ENCODE measurements at regions not wholly inside any gene's neighbourhood (a gene's known extent, or its start where the extent isn't known, plus 50 kb on each side); places are given as distances from the start of the nearest gene placed in this dataset.

DNA sequence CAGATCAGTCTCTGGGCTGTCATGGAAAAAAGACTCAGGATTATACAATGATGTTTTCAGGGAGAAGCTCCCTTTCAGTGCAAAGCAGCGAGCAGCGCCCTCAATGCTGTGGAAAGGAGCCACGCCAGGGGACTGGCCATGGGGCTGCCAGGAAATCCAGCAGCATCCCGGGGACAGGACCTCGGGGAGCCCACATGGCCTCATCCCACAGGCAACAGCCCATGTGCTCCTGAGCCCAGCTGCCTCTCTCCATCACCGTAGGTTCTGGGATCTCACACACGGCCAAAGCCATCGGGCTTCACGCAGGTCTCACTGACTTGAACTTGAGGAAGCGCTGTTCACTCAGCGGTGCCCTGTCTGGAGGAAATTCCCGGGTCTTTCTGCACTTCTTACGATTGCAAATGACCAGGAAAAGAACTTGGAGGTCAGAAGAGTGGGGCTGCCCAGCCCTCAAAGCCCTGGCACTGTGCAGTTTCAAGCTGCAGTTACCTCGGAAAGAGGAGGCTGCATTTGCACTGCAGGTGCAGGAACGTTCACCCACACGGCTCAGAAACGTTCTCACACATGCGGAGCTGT, 125.9 kb upstream of the THBS2 start:
- Histone ChIP-seq H3K4me3 (no peak overlapping the region), H3K27ac (no peak overlapping the region), H3K27me3 (no peaks in the 10 kb centered on the region), H3K9me3 (peaks cover 0 to 6% (median 0%) of the 10 kb centered on the region in 3 donors), H3K4me1 (no peaks in the 10 kb centered on the region), H3K36me3 (no peaks in the 10 kb centered on the region)
- no CpG with 5 or more reads among the region's 18 CpGs for WGBS, 2 donors (ENCODE audit: low coverage in 1 of 2)
- ATAC-seq = no peak
- TF ChIP-seq POLR2A (IDR thresholded peaks at IDR 0.05) (no peak), POLR2AphosphoS5 (IDR thresholded peaks at IDR 0.05) (no peak), EP300 (IDR thresholded peaks at IDR 0.05) (no peak)
- TF ChIP-seq, protein P1, sequence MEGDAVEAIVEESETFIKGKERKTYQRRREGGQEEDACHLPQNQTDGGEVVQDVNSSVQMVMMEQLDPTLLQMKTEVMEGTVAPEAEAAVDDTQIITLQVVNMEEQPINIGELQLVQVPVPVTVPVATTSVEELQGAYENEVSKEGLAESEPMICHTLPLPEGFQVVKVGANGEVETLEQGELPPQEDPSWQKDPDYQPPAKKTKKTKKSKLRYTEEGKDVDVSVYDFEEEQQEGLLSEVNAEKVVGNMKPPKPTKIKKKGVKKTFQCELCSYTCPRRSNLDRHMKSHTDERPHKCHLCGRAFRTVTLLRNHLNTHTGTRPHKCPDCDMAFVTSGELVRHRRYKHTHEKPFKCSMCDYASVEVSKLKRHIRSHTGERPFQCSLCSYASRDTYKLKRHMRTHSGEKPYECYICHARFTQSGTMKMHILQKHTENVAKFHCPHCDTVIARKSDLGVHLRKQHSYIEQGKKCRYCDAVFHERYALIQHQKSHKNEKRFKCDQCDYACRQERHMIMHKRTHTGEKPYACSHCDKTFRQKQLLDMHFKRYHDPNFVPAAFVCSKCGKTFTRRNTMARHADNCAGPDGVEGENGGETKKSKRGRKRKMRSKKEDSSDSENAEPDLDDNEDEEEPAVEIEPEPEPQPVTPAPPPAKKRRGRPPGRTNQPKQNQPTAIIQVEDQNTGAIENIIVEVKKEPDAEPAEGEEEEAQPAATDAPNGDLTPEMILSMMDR (IDR thresholded peaks at IDR 0.05) = no peak

DNA sequence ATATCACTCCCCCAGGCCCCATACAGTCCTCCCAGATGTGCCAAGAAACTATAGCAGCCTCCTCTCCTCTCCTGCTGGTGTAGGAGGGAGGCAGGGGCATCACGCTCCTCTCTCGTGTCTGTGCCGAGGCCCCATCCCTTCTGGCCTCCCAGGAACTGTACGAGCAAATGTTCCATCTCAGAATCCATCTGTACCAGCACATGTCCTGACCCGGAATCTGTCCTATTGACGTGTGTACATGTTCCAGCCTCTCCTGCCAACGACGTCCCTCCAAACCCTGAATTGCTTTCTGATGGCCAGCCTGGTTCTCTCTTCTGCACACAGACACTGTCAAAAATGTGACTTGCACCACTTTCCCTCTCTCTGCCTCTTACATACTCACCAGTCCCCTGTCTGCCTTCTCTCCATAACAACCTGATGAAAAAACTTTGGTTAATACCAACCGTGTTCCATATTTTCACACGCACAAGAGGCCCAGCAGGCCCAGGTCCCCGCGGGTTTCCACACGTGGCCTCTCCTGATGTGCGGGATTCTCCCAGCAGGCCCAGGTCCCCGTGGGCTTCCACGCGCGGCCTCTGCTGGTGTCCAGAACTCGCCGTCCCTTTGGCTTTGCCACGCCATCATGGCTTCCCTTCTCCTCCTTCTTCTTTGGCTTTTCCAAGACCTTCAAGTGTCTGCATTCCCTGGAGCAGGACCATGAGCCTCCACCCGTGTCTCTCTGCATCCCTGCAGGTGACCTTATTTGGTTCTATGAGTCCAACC, 125.2 kb upstream of the THBS2 start:
- Histone ChIP-seq H3K4me3 (no peak overlapping the region), H3K27ac (no peak overlapping the region), H3K4me1 (no peaks in the 10 kb centered on the region), H3K27me3 (no peaks in the 10 kb centered on the region), H3K36me3 (no peaks in the 10 kb centered on the region), H3K9me3 (peaks cover 0 to 6% (median 0%) of the 10 kb centered on the region in 3 donors)
- 84 to 92% methylated on average over 6 to 22 of the region's 22 CpGs for WGBS, 2 donors (ENCODE audit: low coverage in 1 of 2)
- TF ChIP-seq POLR2AphosphoS5 (IDR thresholded peaks at IDR 0.05) (no peak), POLR2A (IDR thresholded peaks at IDR 0.05) (no peak), EP300 (IDR thresholded peaks at IDR 0.05) (no peak)
- TF ChIP-seq, protein P1 (IDR thresholded peaks at IDR 0.05) = no peak
- ATAC-seq = no peak

DNA sequence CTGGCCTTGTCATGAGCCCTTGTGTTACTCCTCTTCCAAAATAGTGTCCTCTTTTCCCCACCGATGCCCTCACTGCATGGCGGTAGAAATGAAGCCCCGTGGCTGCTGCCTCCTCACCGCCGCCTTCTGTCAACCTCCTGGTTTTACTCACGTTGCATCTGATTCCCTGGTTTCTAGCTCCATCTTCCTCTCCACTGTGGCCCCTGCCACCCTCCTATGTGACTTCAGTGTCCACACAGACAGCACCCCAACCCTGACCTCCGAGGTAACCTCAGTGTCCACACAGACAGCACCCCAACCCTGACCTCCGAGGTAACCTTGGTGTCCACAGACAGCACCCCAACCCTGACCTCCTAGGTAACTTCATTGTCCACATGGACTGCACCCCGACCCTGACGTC, 122.8 kb upstream of the THBS2 start:
- TF ChIP-seq, protein P1 (IDR thresholded peaks at IDR 0.05) = no peak
- TF ChIP-seq EP300 (IDR thresholded peaks at IDR 0.05) = no peak
- no peak for TF ChIP-seq POLR2A (IDR thresholded peaks at IDR 0.05)
- TF ChIP-seq POLR2AphosphoS5 (IDR thresholded peaks at IDR 0.05) = no peak
- H3K27ac ChIP-seq = no peak overlapping the region
- ATAC-seq = no peak
- no peaks in the 10 kb centered on the region for H3K27me3 ChIP-seq
- no peak overlapping the region for H3K4me3 ChIP-seq
- H3K4me1 ChIP-seq = no peaks in the 10 kb centered on the region
- H3K36me3 ChIP-seq = no peaks in the 10 kb centered on the region
- WGBS, 2 donors (ENCODE audit: low coverage in 1 of 2) = 89% methylated on average over 7 of the region's 10 CpGs; no CpG with 5 or more reads in 1 of the 2 donors
- H3K9me3 ChIP-seq = peaks cover 0 to 6% (median 0%) of the 10 kb centered on the region in 3 donors

DNA sequence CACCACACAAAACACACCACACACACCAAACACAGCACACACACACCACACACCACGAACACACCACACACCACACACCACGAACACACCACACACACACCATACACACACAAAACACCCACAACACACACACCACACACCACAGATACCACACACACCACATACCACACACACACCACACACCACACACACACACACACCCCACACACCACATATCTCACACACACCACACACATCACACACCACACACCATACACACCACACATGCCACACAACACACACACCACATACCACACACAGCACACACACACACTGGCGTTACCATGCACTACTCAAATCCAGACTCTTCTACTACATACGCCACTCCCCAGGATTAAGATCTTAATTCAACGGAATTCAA, 118.9 kb upstream of the THBS2 start:
- Histone ChIP-seq H3K27ac (no peak overlapping the region), H3K27me3 (no peaks in the 10 kb centered on the region), H3K4me3 (no peak overlapping the region), H3K9me3 (peaks cover 0 to 6% (median 0%) of the 10 kb centered on the region in 3 donors), H3K36me3 (no peaks in the 10 kb centered on the region), H3K4me1 (no peaks in the 10 kb centered on the region)
- no CpG with 5 or more reads among the region's 5 CpGs for WGBS, 2 donors (ENCODE audit: low coverage in 1 of 2)
- ATAC-seq = no peak
- TF ChIP-seq POLR2AphosphoS5 (IDR thresholded peaks at IDR 0.05) (no peak), EP300 (IDR thresholded peaks at IDR 0.05) (no peak), POLR2A (IDR thresholded peaks at IDR 0.05) (no peak)
- TF ChIP-seq, protein P1 (IDR thresholded peaks at IDR 0.05) = no peak
